ENCODE measurements at regions not wholly inside any gene's neighbourhood (a gene's known extent, or its start where the extent isn't known, plus 50 kb on each side); places are given as distances from the start of the nearest gene placed in this dataset.
"Not testable (repeated sequence)": the region's sequence is repeated elsewhere in the genome, so short reads cannot be mapped to it uniquely, and the experiment has no call there.

DNA sequence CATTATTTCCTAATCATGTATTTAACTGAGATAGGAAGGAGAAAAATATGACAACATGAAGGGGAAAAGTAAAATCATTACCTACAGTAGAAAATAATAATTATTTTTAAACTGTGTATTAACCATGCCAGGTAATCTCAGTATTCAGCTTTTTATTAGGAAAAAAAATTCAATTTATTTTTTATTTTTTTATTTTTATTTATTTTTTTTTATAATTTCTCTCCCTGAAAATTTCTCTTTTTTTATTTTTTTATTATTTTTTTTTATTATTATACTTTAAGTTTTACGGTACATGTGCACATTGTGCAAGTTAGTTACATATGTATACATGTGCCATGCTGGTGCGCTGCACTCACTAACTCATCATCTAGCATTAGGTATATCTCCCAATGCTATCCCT, 271.3 kb upstream of the LRRTM4 start:
- not testable (repeated sequence) for H3K9ac ChIP-seq (ENCODE audit: low read length in 5 of 5); H3K27ac ChIP-seq (ENCODE audit: low read depth, low read length); H3K4me3 ChIP-seq (ENCODE audit: low read depth in 1 of 5, low read length in 5 of 5); H3K9me3 ChIP-seq (ENCODE audit: control insufficient read depth in 5 of 5, low read length in 5 of 5); H3K36me3 ChIP-seq (ENCODE audit: control insufficient read depth in 5 of 5, insufficient read depth in 5 of 5, low read length in 5 of 5); H3K4me1 ChIP-seq (ENCODE audit: control insufficient read depth in 5 of 5, insufficient read depth in 5 of 5, low read length in 5 of 5); H3K27me3 ChIP-seq (ENCODE audit: control insufficient read depth in 5 of 5, insufficient read depth in 4 of 5, low read length in 5 of 5)

DNA sequence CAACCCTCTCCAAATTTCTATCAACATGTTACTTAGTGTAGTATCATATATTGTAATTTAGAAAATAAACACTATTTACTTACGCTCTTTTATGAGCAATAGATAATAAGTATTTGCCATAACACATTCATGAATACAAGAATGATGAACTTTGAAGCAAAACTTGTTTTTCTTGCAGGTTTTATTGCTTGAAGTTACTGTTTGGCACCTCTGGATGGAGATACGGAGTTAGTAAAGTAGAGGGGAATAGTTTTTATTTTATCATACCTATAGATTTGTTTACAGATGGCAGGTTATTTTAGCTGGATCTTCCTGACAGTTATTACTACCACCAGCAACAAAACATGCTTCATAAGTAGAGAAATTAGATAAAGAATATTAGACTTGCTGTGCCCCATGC, 274.2 kb upstream of the LRRTM4 start:
- Histone ChIP-seq H3K4me3 (ENCODE audit: low read depth in 1 of 5, low read length in 5 of 5) (no peak overlapping the region), H3K4me1 (ENCODE audit: control insufficient read depth in 5 of 5, insufficient read depth in 5 of 5, low read length in 5 of 5) (no peaks in the 10 kb centered on the region), H3K36me3 (ENCODE audit: control insufficient read depth in 5 of 5, insufficient read depth in 5 of 5, low read length in 5 of 5) (no peaks in the 10 kb centered on the region), H3K27me3 (ENCODE audit: control insufficient read depth in 5 of 5, insufficient read depth in 4 of 5, low read length in 5 of 5) (no peaks in the 10 kb centered on the region), H3K9me3 (ENCODE audit: control insufficient read depth in 5 of 5, low read length in 5 of 5) (no peaks in the 10 kb centered on the region), H3K27ac (ENCODE audit: low read depth, low read length) (no peak overlapping the region), H3K9ac (ENCODE audit: low read length in 5 of 5) (no peak overlapping the region)

DNA sequence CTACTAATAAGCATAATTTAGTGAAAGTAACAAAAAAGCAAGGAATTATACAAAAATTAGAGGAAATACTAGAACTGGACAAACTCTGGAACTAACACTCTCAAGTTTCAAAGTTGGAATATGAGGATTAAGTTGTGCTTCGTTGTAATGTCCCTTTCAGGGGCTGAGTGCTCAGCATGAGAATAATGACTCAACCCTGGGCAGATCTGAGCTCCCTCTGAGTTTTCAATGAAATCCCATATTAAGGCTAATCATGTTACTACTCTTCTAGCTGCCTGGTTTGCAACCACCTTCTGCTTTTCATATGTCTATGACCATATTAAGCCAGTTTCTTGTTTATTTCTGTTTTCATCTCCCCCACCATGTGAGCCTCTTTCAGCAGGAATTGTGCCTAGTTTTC, 274.9 kb upstream of the LRRTM4 start:
- H3K9ac ChIP-seq (ENCODE audit: low read length in 5 of 5), result no peak overlapping the region
- no peaks in the 10 kb centered on the region for H3K27me3 ChIP-seq (ENCODE audit: control insufficient read depth in 5 of 5, insufficient read depth in 4 of 5, low read length in 5 of 5)
- no peaks in the 10 kb centered on the region for H3K4me1 ChIP-seq (ENCODE audit: control insufficient read depth in 5 of 5, insufficient read depth in 5 of 5, low read length in 5 of 5)
- H3K36me3 ChIP-seq (ENCODE audit: control insufficient read depth in 5 of 5, insufficient read depth in 5 of 5, low read length in 5 of 5), result no peaks in the 10 kb centered on the region
- H3K9me3 ChIP-seq (ENCODE audit: control insufficient read depth in 5 of 5, low read length in 5 of 5), result no peaks in the 10 kb centered on the region
- H3K27ac ChIP-seq (ENCODE audit: low read depth, low read length), result no peak overlapping the region
- H3K4me3 ChIP-seq (ENCODE audit: low read depth in 1 of 5, low read length in 5 of 5), result no peak overlapping the region

DNA sequence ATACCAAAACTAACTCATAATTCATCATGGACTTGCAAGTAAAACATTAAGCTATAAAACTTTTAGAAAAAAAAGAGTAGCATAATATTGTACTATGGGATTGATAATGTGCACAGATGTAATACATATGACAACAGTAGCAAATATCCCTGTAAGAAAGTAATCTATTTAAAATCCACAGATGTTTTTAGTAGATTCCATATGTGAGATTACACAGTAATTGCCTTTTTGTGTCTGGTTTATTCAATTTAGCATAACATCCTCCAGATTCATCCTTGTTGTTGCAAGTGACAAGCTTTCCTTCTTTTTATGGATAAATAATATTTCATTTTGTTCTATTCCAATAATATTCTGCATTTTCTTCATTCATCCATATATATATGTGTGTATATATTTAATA, 278.2 kb upstream of the LRRTM4 start:
- H3K27me3 ChIP-seq (ENCODE audit: control insufficient read depth in 5 of 5, insufficient read depth in 4 of 5, low read length in 5 of 5), result no peaks in the 10 kb centered on the region
- H3K27ac ChIP-seq (ENCODE audit: low read depth, low read length), result no peak overlapping the region
- H3K9ac ChIP-seq (ENCODE audit: low read length in 5 of 5), result no peak overlapping the region

DNA sequence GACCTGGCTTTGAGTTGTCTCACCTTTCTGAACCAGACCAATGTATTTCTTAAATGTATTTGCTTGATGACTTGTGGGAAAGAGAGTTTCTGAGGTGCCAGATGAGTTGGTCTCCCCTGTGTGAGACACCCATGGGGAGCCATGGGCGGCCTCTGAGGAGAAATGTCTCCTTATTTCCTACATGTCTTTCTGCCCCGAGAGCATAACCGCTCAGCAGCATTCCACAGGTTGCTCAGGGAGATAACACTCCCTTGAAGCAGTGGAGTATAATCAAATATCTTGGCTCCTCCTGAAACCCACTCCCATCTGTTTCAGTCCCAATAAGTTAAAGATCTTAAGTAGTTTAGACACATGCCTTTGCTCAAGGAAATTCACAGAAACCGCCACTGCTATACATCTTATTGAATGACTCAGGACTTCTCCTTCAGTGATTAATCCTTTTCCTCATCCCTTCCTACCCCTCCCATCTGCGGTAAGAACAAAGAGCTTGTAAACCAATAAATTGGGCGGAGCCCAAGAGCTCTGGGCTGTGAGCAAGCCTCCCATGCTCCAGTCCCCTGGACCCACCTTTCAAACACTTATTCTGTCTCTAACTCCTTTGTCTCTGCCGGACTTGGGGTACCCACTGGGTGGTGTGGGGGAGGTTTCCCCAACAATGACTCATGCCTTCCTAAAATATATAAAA, 285.5 kb upstream of the LRRTM4 start:
- no peak overlapping the region for H3K4me3 ChIP-seq (ENCODE audit: low read depth in 1 of 5, low read length in 5 of 5)
- H3K27ac ChIP-seq (ENCODE audit: low read depth, low read length), result no peak overlapping the region
- H3K9me3 ChIP-seq (ENCODE audit: control insufficient read depth in 5 of 5, low read length in 5 of 5), result peaks cover 0 to 2% (median 0%) of the 10 kb centered on the region in 5 donors
- H3K4me1 ChIP-seq (ENCODE audit: control insufficient read depth in 5 of 5, insufficient read depth in 5 of 5, low read length in 5 of 5), result no peaks in the 10 kb centered on the region
- H3K36me3 ChIP-seq (ENCODE audit: control insufficient read depth in 5 of 5, insufficient read depth in 5 of 5, low read length in 5 of 5), result no peaks in the 10 kb centered on the region
- no peak overlapping the region for H3K9ac ChIP-seq (ENCODE audit: low read length in 5 of 5)
- no peaks in the 10 kb centered on the region for H3K27me3 ChIP-seq (ENCODE audit: control insufficient read depth in 5 of 5, insufficient read depth in 4 of 5, low read length in 5 of 5)

More for the DNA sequence above, 278.2 kb upstream of the LRRTM4 start:
- no peaks in the 10 kb centered on the region for H3K36me3 ChIP-seq (ENCODE audit: control insufficient read depth in 5 of 5, insufficient read depth in 5 of 5, low read length in 5 of 5)
- H3K4me1 ChIP-seq (ENCODE audit: control insufficient read depth in 5 of 5, insufficient read depth in 5 of 5, low read length in 5 of 5), result no peaks in the 10 kb centered on the region
- no peak overlapping the region for H3K4me3 ChIP-seq (ENCODE audit: low read depth in 1 of 5, low read length in 5 of 5)
- H3K9me3 ChIP-seq (ENCODE audit: control insufficient read depth in 5 of 5, low read length in 5 of 5), result no peaks in the 10 kb centered on the region

DNA sequence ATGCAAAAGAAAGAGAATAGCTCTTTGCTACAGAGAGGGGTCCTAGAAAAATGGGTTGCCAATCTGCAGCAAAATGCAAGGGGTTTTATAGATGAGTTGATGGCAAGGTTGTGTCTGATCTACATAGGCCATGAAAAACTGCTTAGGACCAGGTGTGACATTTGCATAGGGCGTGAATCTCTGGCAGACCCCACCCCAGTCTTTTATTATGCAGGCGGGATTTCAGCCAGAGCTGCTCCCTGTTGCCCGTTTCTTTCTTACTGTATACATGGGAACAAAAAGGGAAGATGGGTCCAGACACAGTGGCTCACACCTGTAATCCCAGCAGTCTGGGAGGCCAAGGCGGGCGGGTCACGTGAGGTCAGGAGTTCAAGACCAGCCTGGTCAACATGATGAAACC, 286.4 kb upstream of the LRRTM4 start:
- no peaks in the 10 kb centered on the region for H3K27me3 ChIP-seq (ENCODE audit: control insufficient read depth in 5 of 5, insufficient read depth in 4 of 5, low read length in 5 of 5)
- no peak overlapping the region for H3K4me3 ChIP-seq (ENCODE audit: low read depth in 1 of 5, low read length in 5 of 5)
- no peak overlapping the region for H3K9ac ChIP-seq (ENCODE audit: low read length in 5 of 5)
- H3K9me3 ChIP-seq (ENCODE audit: control insufficient read depth in 5 of 5, low read length in 5 of 5), result peaks cover 0 to 2% (median 0%) of the 10 kb centered on the region in 5 donors
- H3K36me3 ChIP-seq (ENCODE audit: control insufficient read depth in 5 of 5, insufficient read depth in 5 of 5, low read length in 5 of 5), result no peaks in the 10 kb centered on the region
- H3K27ac ChIP-seq (ENCODE audit: low read depth, low read length), result no peak overlapping the region
- H3K4me1 ChIP-seq (ENCODE audit: control insufficient read depth in 5 of 5, insufficient read depth in 5 of 5, low read length in 5 of 5), result no peaks in the 10 kb centered on the region

DNA sequence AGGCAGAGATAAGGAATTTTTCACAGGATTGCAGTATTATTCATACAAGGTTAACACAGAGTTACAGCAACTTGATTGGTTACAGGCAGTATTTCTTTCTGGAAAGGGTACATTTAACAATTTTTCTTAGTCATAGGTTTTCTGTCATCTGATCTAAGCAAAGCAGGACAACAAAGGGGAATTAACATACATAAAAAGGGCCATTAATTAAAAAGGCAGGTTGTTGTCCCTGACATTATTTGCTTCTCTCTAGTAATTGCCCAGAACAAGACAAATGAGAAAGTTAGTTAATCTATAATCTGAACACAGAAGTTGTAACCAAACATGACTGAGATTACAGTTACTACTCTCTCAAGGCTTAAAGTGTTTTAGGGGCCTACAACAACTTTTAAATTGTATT, 291.4 kb upstream of the LRRTM4 start:
- H3K9me3 ChIP-seq (ENCODE audit: control insufficient read depth in 5 of 5, low read length in 5 of 5), result peaks cover 0 to 2% (median 0%) of the 10 kb centered on the region in 5 donors
- H3K9ac ChIP-seq (ENCODE audit: low read length in 5 of 5), result no peak overlapping the region
- H3K27ac ChIP-seq (ENCODE audit: low read depth, low read length), result no peak overlapping the region
- H3K36me3 ChIP-seq (ENCODE audit: control insufficient read depth in 5 of 5, insufficient read depth in 5 of 5, low read length in 5 of 5), result no peaks in the 10 kb centered on the region
- H3K27me3 ChIP-seq (ENCODE audit: control insufficient read depth in 5 of 5, insufficient read depth in 4 of 5, low read length in 5 of 5), result no peaks in the 10 kb centered on the region
- no peaks in the 10 kb centered on the region for H3K4me1 ChIP-seq (ENCODE audit: control insufficient read depth in 5 of 5, insufficient read depth in 5 of 5, low read length in 5 of 5)
- H3K4me3 ChIP-seq (ENCODE audit: low read depth in 1 of 5, low read length in 5 of 5), result no peak overlapping the region

DNA sequence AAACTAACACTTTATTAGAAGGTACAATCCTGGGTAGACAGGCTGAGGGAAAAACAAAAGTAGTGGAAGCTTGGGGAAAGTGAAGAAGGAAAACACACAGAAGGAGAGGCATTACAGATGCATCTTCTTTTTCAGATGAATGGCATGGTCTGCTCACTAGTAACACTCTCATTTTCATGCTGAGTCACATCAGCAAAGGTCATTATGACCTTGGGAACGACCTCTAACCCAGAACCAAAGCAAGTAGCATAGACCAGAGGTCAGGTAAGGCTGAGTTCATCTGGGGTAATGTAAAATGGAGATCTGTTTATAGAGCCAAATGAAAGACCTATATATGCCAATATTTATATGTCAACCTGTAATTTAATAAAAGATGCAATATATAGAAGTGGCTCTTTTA, 294.4 kb upstream of the LRRTM4 start:
- Histone ChIP-seq H3K27ac (ENCODE audit: low read depth, low read length) (no peak overlapping the region), H3K36me3 (ENCODE audit: control insufficient read depth in 5 of 5, insufficient read depth in 5 of 5, low read length in 5 of 5) (no peaks in the 10 kb centered on the region), H3K27me3 (ENCODE audit: control insufficient read depth in 5 of 5, insufficient read depth in 4 of 5, low read length in 5 of 5) (no peaks in the 10 kb centered on the region), H3K4me1 (ENCODE audit: control insufficient read depth in 5 of 5, insufficient read depth in 5 of 5, low read length in 5 of 5) (no peaks in the 10 kb centered on the region), H3K9ac (ENCODE audit: low read length in 5 of 5) (no peak overlapping the region), H3K9me3 (ENCODE audit: control insufficient read depth in 5 of 5, low read length in 5 of 5) (peaks cover 0 to 2% (median 0%) of the 10 kb centered on the region in 5 donors), H3K4me3 (ENCODE audit: low read depth in 1 of 5, low read length in 5 of 5) (no peak overlapping the region)

DNA sequence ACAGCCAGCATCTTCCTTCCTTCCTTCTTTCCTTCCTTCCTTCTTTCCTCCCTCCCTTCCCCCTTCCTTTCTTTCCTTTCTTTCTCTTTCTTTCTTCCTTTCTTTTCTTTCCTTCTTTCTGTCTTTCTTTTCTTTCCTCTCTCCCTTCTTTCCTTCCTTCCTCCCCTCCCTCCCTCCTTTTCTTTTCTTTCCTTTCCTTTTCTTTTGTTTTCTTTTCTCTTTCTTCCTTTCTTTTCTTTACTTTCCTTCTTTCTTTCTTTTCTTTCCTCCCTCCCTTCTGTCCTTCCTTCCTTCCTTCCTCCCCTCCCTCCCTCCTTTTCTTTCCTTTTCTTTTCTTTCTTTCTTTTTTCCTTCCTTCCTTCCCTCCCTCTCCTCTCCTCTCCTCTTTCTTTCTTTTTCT, 296.0 kb upstream of the LRRTM4 start:
- H3K27me3 ChIP-seq (ENCODE audit: control insufficient read depth in 5 of 5, insufficient read depth in 4 of 5, low read length in 5 of 5), result no peaks in the 10 kb centered on the region
- H3K4me1 ChIP-seq (ENCODE audit: control insufficient read depth in 5 of 5, insufficient read depth in 5 of 5, low read length in 5 of 5), result no peaks in the 10 kb centered on the region
- no peaks in the 10 kb centered on the region for H3K36me3 ChIP-seq (ENCODE audit: control insufficient read depth in 5 of 5, insufficient read depth in 5 of 5, low read length in 5 of 5)
- no peaks in the 10 kb centered on the region for H3K9me3 ChIP-seq (ENCODE audit: control insufficient read depth in 5 of 5, low read length in 5 of 5)
- no peak overlapping the region for H3K9ac ChIP-seq (ENCODE audit: low read length in 5 of 5)
- H3K4me3 ChIP-seq (ENCODE audit: low read depth in 1 of 5, low read length in 5 of 5), result no peak overlapping the region
- H3K27ac ChIP-seq (ENCODE audit: low read depth, low read length), result no peak overlapping the region

DNA sequence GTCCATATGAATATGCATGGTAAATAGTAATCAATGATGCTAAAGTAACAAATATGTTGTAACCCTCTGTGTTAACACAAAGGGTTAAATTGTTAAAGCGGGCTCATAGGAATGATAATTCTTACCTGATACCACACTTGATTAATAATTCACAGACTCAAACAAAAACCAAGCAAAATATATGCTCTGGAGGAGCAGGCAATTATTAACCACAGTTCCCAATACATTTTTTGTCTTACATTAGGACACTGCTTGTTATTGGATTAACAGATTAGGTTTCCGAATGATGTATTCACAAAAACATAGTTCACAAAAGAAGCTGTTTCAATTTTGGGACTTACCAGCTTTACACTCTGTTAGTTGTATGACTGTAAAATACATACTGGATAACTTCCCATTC, 300.9 kb upstream of the LRRTM4 start:
- no peak overlapping the region for H3K27ac ChIP-seq (ENCODE audit: low read depth, low read length)
- H3K9me3 ChIP-seq (ENCODE audit: control insufficient read depth in 5 of 5, low read length in 5 of 5), result peaks cover 0 to 10% (median 5%) of the 10 kb centered on the region in 5 donors
- no peak overlapping the region for H3K4me3 ChIP-seq (ENCODE audit: low read depth in 1 of 5, low read length in 5 of 5)
- H3K36me3 ChIP-seq (ENCODE audit: control insufficient read depth in 5 of 5, insufficient read depth in 5 of 5, low read length in 5 of 5), result no peaks in the 10 kb centered on the region
- no peak overlapping the region for H3K9ac ChIP-seq (ENCODE audit: low read length in 5 of 5)
- H3K4me1 ChIP-seq (ENCODE audit: control insufficient read depth in 5 of 5, insufficient read depth in 5 of 5, low read length in 5 of 5), result no peaks in the 10 kb centered on the region
- no peaks in the 10 kb centered on the region for H3K27me3 ChIP-seq (ENCODE audit: control insufficient read depth in 5 of 5, insufficient read depth in 4 of 5, low read length in 5 of 5)

DNA sequence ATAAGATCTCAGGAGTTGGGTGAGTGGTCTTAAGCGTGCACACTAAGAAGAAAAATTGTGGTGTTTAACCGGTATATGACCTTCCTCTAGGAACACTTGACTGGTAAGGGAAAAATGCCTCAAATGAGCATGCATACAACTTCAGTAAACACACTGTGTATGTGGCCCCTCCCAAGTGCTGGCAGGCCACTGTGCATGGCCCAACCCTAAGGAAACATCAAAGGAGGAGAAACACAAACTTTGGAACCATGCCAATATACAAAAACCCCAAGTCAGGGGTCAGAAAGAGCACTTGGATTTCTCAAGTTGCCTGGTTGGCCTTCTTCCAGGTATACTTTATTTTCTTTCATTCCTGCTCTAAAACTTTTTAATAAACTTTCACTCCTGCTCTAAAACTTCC, 308.9 kb upstream of the LRRTM4 start:
- no peak overlapping the region for H3K9ac ChIP-seq (ENCODE audit: low read length in 5 of 5)
- no peaks in the 10 kb centered on the region for H3K4me1 ChIP-seq (ENCODE audit: control insufficient read depth in 5 of 5, insufficient read depth in 5 of 5, low read length in 5 of 5)
- H3K9me3 ChIP-seq (ENCODE audit: control insufficient read depth in 5 of 5, low read length in 5 of 5), result peaks cover 0 to 34% (median 28%) of the 10 kb centered on the region in 5 donors
- no peak overlapping the region for H3K27ac ChIP-seq (ENCODE audit: low read depth, low read length)
- H3K27me3 ChIP-seq (ENCODE audit: control insufficient read depth in 5 of 5, insufficient read depth in 4 of 5, low read length in 5 of 5), result no peaks in the 10 kb centered on the region
- no peaks in the 10 kb centered on the region for H3K36me3 ChIP-seq (ENCODE audit: control insufficient read depth in 5 of 5, insufficient read depth in 5 of 5, low read length in 5 of 5)
- no peak overlapping the region for H3K4me3 ChIP-seq (ENCODE audit: low read depth in 1 of 5, low read length in 5 of 5)

Data from subcutaneous abdominal adipose tissue (tissue), 5 donors.